ENCODE measurements at regions not wholly inside any gene's neighbourhood (a gene's known extent, or its start where the extent isn't known, plus 50 kb on each side); places are given as distances from the start of the nearest gene placed in this dataset.

DNA sequence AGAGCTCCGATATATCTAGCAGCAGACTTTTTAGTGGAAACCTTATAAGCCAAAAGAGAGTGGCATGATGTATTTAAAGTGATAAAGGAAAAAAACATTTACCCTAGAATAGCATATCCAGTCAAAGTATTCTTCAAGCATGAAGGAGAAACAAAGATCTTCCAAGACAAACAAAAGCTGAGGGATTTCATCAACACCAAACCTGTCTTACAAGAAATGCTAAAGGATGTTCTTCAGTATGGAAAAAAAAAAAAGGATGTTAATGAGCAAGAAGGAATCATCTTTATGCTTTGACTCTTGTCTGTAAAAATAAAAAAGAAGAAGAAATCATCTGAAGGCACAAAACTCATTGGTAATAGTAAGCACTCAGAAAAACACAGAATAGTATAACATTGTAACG is 338.2 kb downstream of the TLE1 start:
- TF ChIP-seq CTCF (conservative IDR thresholded peaks at IDR 0.05; ENCODE audit: low read length), result no peak
- no peak for TF ChIP-seq EZH2phosphoT487 (IDR thresholded peaks at IDR 0.05; ENCODE audit: borderline replicate concordance)

Measured in Loucy (cell line).